GM21737 (cell line): ENCODE measurements at regions not wholly inside any gene's neighbourhood (a gene's known extent, or its start where the extent isn't known, plus 50 kb on each side); places are given as distances from the start of the nearest gene placed in this dataset.

Experiments
- ATAC-seq: cut with Tn5 transposase; IDR thresholded peaks from one replicate; pipeline ENCODE4 v1.9.1; 2021; ENCODE audit warnings: mild to moderate bottlenecking, moderate library complexity; ENCODE audit not compliant: unreplicated experiment

- no peak for ATAC-seq
Observed at GRCh38 chr11:92744929-92745585, 224.4 kb upstream of the MTNR1B start.

- ATAC-seq = no peak
Observed at GRCh38 chr11:92750794-92751193, 218.7 kb upstream of the MTNR1B start.

- ATAC-seq = no peak
Observed at GRCh38 chr11:92751594-92751993, 217.9 kb upstream of the MTNR1B start.

GRCh38 chr11:92752122-92752521 is 217.3 kb upstream of the MTNR1B start:
- no peak for ATAC-seq

- no peak for ATAC-seq
Observed at GRCh38 chr11:92753161-92753560, 216.3 kb upstream of the MTNR1B start.

- ATAC-seq = no peak
Observed at GRCh38 chr11:92758241-92758780, 211.1 kb upstream of the MTNR1B start.

- ATAC-seq = no peak
Observed at GRCh38 chr11:92759571-92760214, 209.8 kb upstream of the MTNR1B start.

- ATAC-seq = no peak
Observed at GRCh38 chr11:92762121-92762540, 207.3 kb upstream of the MTNR1B start.

GRCh38 chr11:92763336-92763735 is 206.1 kb upstream of the MTNR1B start:
- ATAC-seq = no peak

- ATAC-seq = no peak
Observed at GRCh38 chr11:92764128-92764527, 205.3 kb upstream of the MTNR1B start.

GRCh38 chr11:92765082-92765840 is 204.2 kb upstream of the MTNR1B start:
- ATAC-seq = no peak

- ATAC-seq = no peak
Observed at GRCh38 chr11:92765965-92766371, 203.5 kb upstream of the MTNR1B start.

GRCh38 chr11:92766698-92767097 is 202.8 kb upstream of the MTNR1B start:
- ATAC-seq = no peak

- ATAC-seq = no peak
Observed at GRCh38 chr11:92767416-92767815, 202.0 kb upstream of the MTNR1B start.

GRCh38 chr11:92768121-92768840 is 201.2 kb upstream of the MTNR1B start:
- ATAC-seq = no peak

GRCh38 chr11:92769112-92769511 is 200.3 kb upstream of the MTNR1B start:
- no peak for ATAC-seq

GRCh38 chr11:92770419-92770818 is 199.0 kb upstream of the MTNR1B start:
- no peak for ATAC-seq

- no peak for ATAC-seq
Observed at GRCh38 chr11:92770981-92771380, 198.5 kb upstream of the MTNR1B start.

GRCh38 chr11:92771701-92772100 is 197.8 kb upstream of the MTNR1B start:
- ATAC-seq = no peak

GRCh38 chr11:92775003-92775676 is 194.3 kb upstream of the MTNR1B start:
- ATAC-seq = no peak

GRCh38 chr11:92776676-92777075 is 192.8 kb upstream of the MTNR1B start:
- no peak for ATAC-seq
